ENCODE measurements at regions not wholly inside any gene's neighbourhood (a gene's known extent, or its start where the extent isn't known, plus 50 kb on each side); places are given as distances from the start of the nearest gene placed in this dataset.
"Not testable (repeated sequence)": the region's sequence is repeated elsewhere in the genome, so short reads cannot be mapped to it uniquely, and the experiment has no call there.

- Histone ChIP-seq H3K79me2 (replicated peaks; ENCODE audit: insufficient read depth, low read length) (no peaks in the 10 kb centered on the region), H3K4me2 (ENCODE audit: low read length) (no peak overlapping the region), H3K4me3 (ENCODE audit: low read length) (no peak overlapping the region), H3K27ac (ENCODE audit: low read length) (no peak overlapping the region), H3F3A (ENCODE audit: insufficient read depth, low read length, poor library complexity, severe bottlenecking) (no peaks in the 10 kb centered on the region), H2AFZ (ENCODE audit: low read depth, low read length) (no peak overlapping the region), H3K36me3 (ENCODE audit: insufficient read depth, low read length) (no peaks in the 10 kb centered on the region), H3K9me2 (ENCODE audit: insufficient read depth, low read length) (no peaks in the 10 kb centered on the region), H3K27me3 (ENCODE audit: insufficient read depth, low read depth, low read length) (no peaks in the 10 kb centered on the region), H3K9ac (ENCODE audit: low read length) (no peak overlapping the region), H4K20me1 (ENCODE audit: insufficient read depth) (no peaks in the 10 kb centered on the region), H3K9me3 (ENCODE audit: low read length) (no peaks in the 10 kb centered on the region)
- TF ChIP-seq EP300 (conservative IDR thresholded peaks at IDR 0.05; ENCODE audit: poor library complexity, severe bottlenecking) (no peak), TAF1 (IDR thresholded peaks at IDR 0.05; ENCODE audit: low read depth) (no peak), REST (IDR thresholded peaks at IDR 0.05; ENCODE audit: borderline replicate concordance) (peak; percentile 28), CTCF (IDR thresholded peaks at IDR 0.05; ENCODE audit: poor library complexity, severe bottlenecking) (no peak), POLR2AphosphoS5 (IDR thresholded peaks at IDR 0.05) (no peak), MXI1 (conservative IDR thresholded peaks at IDR 0.05; ENCODE audit: poor library complexity, severe bottlenecking) (no peak)
Measured at GRCh38 chr1:203565981-203566380, 60.7 kb upstream of the ATP2B4 start.

DNA sequence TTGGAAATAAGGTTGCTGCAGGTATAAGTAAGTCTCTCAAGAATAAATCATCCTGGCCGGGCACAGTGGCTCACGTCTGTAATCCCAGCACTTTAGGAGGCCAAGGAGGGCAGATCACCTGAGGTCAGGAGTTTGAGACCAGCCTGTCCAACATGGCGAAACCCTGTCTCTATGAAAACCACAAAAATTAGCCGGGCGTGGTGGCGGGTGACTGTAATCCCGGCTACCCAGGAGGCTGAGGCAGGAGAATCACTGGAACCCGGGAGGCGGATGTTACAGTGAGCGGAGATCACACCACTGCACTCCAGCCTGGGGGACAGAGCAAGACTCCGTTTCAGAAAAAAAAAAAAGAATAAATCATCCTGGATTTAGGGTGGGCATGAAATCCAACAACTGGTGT, 59.7 kb upstream of the ATP2B4 start:
- not testable (repeated sequence) for H2AFZ ChIP-seq (ENCODE audit: low read depth, low read length); H3K4me2 ChIP-seq (ENCODE audit: low read length); H4K20me1 ChIP-seq (ENCODE audit: insufficient read depth); H3K4me3 ChIP-seq (ENCODE audit: low read length); H3K79me2 ChIP-seq (replicated peaks; ENCODE audit: insufficient read depth, low read length); H3K9me2 ChIP-seq (ENCODE audit: insufficient read depth, low read length); H3K36me3 ChIP-seq (ENCODE audit: insufficient read depth, low read length); H3F3A ChIP-seq (ENCODE audit: insufficient read depth, low read length, poor library complexity, severe bottlenecking); H3K27ac ChIP-seq (ENCODE audit: low read length); H3K9me3 ChIP-seq (ENCODE audit: low read length); H3K27me3 ChIP-seq (ENCODE audit: insufficient read depth, low read depth, low read length); H3K9ac ChIP-seq (ENCODE audit: low read length)

- H3K27me3 ChIP-seq (ENCODE audit: insufficient read depth, low read depth, low read length), result no peaks in the 10 kb centered on the region
- H3K9me3 ChIP-seq (ENCODE audit: low read length), result no peaks in the 10 kb centered on the region
- no peaks in the 10 kb centered on the region for H3K36me3 ChIP-seq (ENCODE audit: insufficient read depth, low read length)
- no peak for TF ChIP-seq EZH2 (IDR thresholded peaks at IDR 0.05; ENCODE audit: borderline replicate concordance, insufficient read depth, low read length, poor library complexity, severe bottlenecking)
- TF ChIP-seq MXI1 (conservative IDR thresholded peaks at IDR 0.05; ENCODE audit: poor library complexity, severe bottlenecking), result no peak
- TF ChIP-seq TAF1 (IDR thresholded peaks at IDR 0.05; ENCODE audit: low read depth), result no peak
- no peak for TF ChIP-seq POLR2AphosphoS5 (IDR thresholded peaks at IDR 0.05)
- TF ChIP-seq SMC3 (conservative IDR thresholded peaks at IDR 0.05; ENCODE audit: poor library complexity), result no peak
- TF ChIP-seq CTCF (IDR thresholded peaks at IDR 0.05; ENCODE audit: poor library complexity, severe bottlenecking), result no peak
- TF ChIP-seq EP300 (conservative IDR thresholded peaks at IDR 0.05; ENCODE audit: poor library complexity, severe bottlenecking), result no peak
- no peak for TF ChIP-seq REST (IDR thresholded peaks at IDR 0.05; ENCODE audit: borderline replicate concordance)
- TF ChIP-seq RAD21 (conservative IDR thresholded peaks at IDR 0.05), result no peak
- no peak overlapping the region for H3K4me2 ChIP-seq (ENCODE audit: low read length)
- H3K4me3 ChIP-seq (ENCODE audit: low read length), result no peak overlapping the region
- H3K27ac ChIP-seq (ENCODE audit: low read length), result no peak overlapping the region
- no peaks in the 10 kb centered on the region for H3F3A ChIP-seq (ENCODE audit: insufficient read depth, low read length, poor library complexity, severe bottlenecking)
- no peaks in the 10 kb centered on the region for H3K9me2 ChIP-seq (ENCODE audit: insufficient read depth, low read length)
- no peak overlapping the region for H2AFZ ChIP-seq (ENCODE audit: low read depth, low read length)
- H3K9ac ChIP-seq (ENCODE audit: low read length), result no peak overlapping the region
- H3K79me2 ChIP-seq (replicated peaks; ENCODE audit: insufficient read depth, low read length), result no peaks in the 10 kb centered on the region
- no peaks in the 10 kb centered on the region for H4K20me1 ChIP-seq (ENCODE audit: insufficient read depth)
Measured at GRCh38 chr1:203567596-203567995, 59.0 kb upstream of the ATP2B4 start.

Data from neural cell (in vitro differentiated cells).